ENCODE measurements at regions not wholly inside any gene's neighbourhood (a gene's known extent, or its start where the extent isn't known, plus 50 kb on each side); places are given as distances from the start of the nearest gene placed in this dataset.
"Not testable (repeated sequence)": the region's sequence is repeated elsewhere in the genome, so short reads cannot be mapped to it uniquely, and the experiment has no call there.

DNA sequence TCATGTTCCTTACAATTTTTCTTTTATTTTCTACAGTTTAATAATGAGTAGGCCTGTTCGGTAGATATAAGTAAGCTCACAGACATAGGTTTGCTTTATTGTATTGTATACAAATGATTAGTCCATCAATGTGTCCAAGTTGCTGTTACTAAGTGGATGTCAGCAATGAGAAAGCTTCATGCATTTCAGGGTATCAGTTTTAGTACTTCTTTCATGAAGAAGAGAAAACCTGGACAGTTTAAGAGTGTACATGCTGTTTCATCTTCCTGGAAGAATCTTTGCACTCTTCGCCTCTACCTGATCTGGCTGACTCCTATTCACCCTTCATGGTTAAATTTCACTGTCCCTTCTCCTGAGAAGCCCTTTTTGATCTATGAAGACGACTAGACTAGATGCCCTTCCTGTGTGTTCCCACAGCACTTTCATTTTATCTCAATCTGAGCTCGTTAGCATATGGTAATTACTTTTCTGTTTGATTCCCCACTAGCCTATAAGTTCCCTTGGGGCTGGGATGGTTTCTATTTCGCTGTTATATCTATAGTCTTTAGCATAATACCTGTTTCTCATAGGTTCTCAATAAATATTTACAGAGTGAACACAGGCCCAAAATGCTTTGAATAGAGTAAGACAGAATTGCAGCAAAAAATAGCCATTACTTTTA, 70.7 kb downstream of the CETN3 start:
- DNase-seq (ENCODE audit: low spot score) = no peak

DNA sequence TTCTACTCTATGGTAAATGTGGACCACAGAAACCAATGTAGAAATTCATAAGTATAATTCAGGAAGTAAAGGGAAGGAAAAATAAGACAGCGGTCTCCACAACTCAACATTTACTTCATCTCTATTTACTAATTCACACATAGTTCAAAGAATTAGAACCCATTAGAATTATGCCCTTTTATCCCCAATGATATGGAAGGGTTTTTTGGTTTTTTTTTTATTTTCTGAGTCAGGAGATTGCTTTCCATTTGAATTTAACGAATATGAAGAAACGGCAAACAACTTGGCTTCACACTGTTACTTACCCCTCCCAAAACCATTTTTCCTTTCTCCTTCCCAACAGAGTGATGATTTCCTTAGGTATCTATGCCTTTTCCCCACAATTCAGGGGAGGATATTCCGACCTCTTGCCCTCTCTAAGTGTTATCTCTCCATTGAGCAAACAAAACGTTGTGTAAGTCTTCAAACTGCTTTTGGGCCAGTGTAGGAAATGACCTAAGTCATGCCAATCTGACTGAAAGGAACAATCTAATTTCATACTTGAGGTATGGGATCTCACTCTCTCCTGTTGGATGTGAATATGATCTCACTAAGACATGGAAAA, 72.0 kb downstream of the CETN3 start:
- DNase-seq (ENCODE audit: low spot score) = no peak

DNA sequence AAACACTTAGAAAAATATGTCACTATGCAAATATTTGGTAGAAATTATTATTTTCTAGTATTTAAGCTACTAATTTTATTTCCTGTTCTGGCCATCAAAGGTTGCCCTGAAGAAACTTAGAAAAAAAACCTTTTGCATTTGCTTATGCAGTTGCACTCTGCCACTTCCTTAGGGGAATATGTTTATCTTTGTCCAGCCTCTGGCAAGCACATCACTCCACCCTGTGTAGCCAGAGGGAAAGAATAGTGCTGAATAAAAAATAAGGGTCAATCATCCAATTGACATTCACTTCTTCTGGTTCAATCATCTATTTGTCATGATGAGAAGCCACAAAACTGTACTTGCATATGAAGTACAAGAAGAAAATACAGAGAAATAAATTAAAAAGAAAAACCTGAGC, 72.8 kb downstream of the CETN3 start:
- no peak for DNase-seq (ENCODE audit: low spot score)

DNA sequence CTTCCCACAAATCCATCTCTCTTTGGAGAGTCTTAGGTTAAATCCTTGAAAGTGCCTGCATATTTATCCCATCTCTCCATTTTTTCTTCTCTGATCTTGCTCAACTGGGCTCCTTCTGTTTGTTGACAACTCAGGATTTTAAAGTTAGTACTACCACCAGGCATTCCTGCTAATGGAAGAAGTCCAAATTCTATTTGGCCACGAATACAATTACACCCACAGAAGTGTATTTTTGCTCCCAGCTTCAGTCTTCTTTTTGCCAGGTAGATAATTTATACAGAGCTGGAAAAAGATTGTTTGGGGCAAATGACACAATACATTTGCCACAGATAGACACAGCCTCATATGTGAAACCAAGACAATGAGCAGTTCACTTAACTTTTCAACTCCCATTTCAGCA, 74.8 kb downstream of the CETN3 start:
- no peak for DNase-seq (ENCODE audit: low spot score)

DNA sequence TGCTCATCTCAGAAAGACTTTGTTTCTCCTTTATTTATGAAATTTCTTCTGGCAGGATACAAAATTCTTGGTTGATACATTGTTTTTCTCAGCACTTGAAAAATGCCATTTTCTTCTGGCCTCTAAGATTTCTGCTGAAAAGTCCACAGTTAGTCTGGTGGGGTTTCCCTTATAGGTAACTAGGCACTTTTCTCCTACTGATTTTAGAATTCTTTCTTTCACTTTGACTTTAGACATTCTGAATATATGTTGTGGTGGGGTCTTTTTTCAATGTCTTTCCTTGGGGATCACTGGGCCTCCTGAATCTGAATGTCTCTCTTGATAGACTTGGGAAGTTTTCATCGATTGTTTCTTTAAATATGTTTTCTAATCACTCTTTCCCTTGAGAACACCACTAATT, 79.6 kb downstream of the CETN3 start:
- no peak for DNase-seq (ENCODE audit: low spot score)

DNA sequence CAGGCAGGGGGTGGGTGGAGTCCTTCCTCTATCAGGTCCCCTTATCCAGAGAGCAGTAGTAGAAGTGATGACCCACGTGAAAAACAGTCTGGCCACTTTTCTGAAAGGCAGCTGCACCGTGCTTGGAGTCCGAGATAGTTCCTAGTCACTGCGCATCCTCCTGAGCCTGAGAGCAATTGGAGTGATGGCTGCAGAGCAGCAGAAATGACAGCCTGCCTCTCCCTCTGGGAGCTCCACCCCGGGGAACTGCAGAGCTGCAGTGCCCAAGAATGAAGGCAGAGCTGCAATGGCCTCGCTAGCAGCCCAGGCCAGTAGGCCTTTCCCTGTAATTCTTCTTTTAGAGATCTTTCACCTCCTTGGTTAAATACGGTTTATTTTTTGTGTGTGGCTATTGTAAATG, 82.6 kb downstream of the CETN3 start:
- no peak for DNase-seq (ENCODE audit: low spot score)

DNA sequence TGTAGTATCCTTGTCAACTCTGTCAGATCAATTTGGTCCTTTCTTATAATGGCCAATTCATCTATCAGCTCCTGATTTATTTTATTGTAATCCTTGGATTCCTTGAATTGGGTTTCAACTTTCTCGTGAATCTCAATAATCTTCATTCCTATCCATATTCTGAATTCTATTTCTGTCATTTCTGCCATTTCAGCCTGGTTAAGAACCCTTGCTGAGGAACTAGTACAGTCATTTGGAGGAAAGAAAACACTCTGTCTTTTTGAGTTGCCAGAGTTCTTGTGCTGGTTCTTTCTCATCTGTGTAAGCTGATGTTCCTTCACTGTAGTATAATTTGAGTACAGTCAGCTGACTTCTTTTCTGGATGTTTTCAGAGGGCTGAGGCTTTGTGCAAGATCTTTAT, 84.5 kb downstream of the CETN3 start:
- DNase-seq (ENCODE audit: low spot score) = no peak

DNA sequence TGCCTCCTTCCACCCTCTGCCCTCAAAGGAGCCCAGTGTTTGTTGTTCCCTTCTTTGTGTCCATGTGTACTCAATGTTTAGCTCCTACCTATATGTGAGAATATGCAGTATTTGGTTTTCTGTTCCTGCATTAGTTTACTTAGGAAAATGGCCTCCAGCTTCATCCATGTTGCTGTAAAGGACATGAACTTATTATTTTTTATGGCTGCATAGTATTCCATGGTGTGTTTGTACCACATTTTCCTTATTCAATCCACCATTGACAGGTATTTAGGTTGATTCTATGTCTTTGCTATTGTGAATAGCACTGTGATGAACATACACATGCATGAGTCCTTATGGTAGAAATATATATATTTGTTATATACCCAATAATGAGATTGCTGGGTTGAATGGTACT, 89.2 kb downstream of the CETN3 start:
- not testable (repeated sequence) for DNase-seq (ENCODE audit: low spot score)

DNA sequence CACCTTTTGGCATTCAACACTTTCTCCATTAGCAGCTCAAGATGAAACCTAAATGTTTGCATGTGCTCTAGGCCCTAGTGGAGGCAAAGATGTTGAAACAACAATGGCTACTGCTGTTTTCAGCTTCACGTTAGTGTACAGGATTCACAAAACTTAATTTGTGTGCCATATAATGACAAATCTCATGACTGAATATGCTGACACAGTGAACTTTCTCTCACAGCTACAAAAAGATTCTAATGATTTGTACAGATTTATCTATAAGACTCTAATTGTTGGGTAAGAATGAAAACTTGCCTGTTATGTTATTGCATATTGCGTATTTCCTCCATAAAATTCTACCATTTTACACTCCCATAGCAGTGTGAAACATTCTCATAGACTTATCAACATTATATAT, 97.5 kb downstream of the CETN3 start:
- DNase-seq (ENCODE audit: low spot score) = no peak

DNA sequence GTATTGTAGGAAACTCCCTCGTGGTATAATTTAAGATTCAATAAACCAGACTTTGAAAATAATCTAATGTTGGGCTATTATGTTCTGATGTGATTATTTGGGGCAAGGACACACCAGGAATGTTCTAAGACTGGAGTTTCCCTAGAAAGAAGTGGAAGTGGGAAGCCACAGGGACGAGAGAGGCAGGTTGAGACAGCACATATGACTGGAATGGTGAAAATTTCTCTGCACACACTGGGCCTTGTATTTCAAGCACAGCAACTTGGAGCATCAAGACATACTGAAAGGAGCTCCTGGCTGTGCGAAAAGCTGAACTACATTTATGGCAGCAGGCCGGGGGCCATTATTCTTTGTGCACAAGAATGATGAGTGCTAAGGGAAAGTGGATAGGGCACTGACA, 98.2 kb downstream of the CETN3 start:
- no peak for DNase-seq (ENCODE audit: low spot score)

DNA sequence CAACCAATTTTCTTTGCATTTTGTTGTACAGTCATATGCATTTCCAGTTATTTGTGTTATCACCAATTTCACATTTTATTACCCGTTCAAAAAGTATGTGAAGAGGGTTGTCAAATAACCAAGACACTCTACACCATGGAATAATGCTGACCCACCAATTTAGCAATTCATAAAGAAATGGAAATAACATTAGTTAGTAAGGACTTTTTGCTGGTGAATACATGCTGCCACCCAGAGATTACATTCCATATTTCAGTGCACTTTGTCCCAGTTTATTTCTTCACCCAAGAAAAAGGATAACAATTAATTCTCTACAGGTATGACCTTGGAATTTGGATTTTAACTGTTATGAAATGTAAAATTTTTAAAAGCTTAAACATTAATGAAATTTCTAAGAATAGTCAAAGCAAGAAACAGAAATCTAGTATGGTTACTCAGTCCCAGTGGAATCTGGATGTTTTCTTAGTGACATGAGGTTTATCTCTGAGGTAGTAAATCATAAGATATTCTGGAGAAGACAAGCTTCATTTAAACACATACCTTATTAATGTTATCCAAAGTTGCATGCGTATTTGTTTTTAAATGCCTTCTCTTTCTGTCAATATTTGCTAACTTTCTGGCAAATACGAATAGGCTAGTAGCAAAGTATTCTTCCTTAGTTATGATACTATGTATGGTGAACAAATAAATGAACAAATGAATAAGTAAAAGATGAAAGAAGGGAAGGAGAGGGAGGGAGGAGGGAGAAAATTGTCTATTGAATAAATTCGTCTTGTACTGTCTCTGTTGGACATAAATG, 100.6 kb downstream of the CETN3 start:
- DNase-seq (ENCODE audit: low spot score) = no peak

DNA sequence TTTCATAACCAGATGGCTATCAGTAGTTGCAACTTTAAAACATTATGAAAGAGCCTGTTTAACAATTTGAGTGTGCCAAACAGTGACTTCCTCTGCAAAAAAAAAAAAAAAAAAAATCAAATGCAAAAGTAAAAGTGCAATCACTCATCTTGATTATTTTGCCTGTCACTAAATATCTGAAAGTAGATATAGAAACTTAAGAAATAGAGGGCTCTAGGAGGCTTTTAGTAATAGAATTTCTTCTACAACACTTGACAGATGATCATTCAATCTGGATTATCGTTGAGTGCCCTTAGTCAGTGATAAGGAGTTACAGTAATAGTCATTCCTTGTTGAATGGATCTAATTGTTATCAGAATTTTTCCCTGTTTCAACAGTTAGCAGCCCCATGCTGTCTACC, 101.8 kb downstream of the CETN3 start:
- DNase-seq (ENCODE audit: low spot score) = no peak

DNA sequence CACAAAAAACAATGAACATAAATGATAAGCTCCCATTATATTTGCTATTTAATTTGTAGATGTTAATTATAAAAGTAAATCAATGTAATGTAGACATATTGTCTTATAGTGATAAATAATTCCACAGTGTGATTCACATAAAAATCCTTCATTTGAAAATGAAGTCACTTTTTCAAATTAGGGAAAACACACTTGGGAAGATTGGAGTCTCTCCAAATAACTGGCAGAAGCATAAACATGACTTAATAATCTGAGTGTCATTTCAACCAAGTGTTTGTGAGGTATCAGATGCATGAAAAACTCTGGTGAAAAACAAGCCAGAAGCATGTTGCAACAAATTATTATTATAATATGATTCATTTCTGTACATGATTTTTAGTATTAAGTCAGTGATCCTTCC, 102.2 kb downstream of the CETN3 start:
- DNase-seq (ENCODE audit: low spot score) = no peak

DNA sequence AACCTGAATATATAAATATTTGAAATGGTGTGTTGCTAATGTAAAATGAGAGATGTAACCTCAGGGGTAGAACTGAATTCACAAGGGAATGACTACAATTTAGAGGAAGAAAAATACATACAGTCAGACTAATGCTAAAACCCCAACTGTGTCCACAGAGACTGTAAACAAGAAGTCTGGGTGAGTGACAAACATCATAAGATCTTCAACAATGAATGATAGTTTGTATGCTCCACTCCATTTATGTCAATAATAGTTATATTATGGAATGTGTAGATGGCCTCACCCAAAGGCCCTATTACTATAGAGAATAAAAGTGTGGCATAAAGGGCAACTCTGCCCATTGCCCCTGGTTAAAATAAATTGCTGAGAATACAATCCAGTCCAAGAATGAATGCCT, 102.9 kb downstream of the CETN3 start:
- no peak for DNase-seq (ENCODE audit: low spot score)

DNA sequence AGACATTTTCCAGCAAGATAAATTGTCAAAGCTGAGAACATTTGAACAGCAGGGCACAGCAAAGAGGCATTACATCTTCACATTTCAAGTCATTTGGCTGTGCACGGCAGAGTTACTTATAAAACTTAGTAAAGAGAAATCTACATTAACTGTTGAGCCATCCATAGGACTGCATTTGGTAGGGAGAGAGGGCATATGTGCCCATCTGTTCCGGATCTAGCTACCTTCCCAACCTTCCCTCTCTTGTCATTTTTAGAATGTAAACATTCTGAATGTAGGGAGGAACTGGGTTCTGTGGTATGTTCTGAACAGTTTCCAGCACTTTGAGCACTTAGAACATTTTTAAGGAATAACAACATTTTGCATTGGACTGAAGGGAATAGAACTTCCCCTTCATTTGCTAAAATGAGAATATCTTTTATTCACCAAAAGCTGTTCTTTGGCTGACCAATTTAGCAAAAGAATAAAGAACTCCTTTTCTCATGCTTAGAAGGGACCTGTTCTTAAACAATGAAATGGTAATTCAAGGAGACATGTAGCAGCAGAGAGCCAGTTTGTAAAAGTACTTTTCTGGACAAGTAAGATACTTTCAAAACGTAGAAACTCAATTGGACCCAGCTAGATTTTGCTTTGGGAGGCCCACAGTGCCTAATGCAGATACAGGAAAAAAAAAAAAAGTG, 104.4 kb downstream of the CETN3 start:
- no peak for DNase-seq (ENCODE audit: low spot score)

DNA sequence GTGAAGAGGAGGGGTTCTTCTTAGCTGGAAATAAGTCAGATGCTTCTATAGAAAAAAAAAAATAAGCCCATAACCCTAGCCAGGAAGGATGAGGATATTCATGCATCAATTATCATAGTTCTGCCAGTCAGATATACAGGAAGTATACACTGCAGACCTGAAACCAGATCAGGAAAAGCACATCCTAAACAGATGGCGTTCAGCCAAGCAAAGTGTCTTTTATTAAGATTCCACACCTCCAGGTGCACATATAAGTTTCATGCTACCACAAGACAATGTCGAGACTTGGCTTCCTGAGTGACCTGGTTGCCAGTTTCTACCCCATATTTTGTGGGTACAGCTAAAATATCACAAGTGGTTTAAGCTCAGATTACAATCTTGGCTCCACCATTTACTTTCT, 108.3 kb downstream of the CETN3 start:
- no peak for DNase-seq (ENCODE audit: low spot score)

DNA sequence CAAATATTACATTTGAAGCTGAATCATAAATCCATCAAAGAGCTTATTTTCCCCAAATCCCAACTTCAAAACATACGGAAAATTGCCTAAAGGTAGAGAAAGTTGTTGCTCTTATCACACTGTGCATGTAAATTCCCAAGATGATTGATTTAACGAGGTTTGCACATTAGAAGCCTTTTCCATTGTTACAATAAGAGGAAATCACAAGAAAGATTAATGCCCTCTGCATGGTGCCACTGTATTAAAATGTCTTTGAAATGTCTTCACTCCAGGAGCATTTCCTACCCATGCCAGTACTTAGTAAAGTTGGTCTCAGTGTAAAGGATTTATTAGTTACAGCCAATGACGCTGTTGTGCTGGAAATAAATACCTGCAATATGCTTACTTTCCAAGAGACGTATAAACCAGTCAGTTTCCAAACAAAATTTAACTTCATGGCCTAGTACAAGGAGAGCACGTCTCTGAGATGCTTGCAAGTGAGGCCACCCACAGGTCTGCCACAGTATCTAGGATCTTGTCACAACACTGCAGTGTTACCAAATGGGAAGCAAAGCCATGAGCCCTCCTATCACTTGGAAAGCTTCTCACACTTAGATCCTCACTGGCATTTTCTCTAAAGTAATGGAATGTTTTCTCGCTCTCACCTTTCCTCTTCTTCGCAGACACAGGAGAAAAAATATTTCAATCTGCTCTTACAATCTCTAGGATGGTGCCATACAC, 112.4 kb downstream of the CETN3 start:
- DNase-seq (ENCODE audit: low spot score) = no peak

DNA sequence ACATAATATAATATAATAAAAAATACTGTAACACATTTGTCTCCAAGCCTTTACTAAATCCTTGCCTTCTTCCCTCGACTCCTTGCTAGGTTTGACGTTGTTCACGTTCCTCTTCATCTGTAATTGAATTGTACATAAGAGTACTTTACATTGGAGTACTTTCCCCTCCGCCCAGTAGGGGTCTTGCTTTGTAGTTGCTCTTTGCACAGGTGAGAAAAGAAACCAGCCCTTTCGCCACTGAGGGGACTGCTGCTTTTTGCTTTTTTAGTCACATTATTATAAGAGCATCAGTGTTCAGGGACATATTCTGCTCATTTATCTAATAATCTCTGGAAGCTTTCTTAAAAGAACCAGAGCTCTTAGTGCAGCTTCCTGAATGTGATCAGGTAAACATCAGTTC, 115.0 kb downstream of the CETN3 start:
- no peak for DNase-seq (ENCODE audit: low spot score)

DNA sequence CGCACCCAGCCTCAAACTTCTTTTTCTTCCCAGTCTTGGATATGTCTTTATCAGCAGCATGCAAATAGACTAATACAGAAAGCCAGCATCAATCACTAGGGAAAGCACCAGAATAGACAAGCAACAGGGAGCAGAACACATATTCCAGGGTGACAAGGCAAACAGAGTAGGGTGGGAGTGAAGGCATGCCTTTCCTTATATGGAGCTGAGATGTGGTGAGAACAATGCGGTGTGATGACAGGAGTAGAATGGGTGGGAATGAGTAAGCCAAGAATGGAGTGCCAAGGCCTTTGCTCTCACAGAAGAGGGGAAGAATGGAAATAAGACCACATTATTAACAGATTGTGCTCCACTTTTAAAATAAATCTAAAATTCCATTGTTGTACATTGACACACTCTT, 115.6 kb downstream of the CETN3 start:
- no peak for DNase-seq (ENCODE audit: low spot score)

DNA sequence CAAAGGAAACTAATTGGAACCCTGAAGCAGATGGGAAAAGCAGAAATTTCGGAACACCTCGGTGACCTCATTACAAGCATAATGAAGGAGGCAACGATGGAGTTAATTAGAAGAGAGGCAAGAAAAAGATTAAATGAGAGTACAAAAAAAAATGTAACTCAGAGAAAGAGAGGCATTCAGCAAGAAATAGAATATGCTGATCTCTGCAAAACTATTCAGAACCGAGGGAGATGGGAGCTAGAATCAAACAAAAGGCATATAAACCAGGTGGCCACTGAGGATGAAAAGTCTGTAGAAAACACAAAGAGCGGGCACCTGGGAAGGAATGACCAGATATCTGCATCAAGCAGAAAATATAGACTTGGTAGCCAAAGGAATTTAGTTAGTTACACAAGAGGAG, 118.9 kb downstream of the CETN3 start:
- no peak for DNase-seq (ENCODE audit: low spot score)

DNA sequence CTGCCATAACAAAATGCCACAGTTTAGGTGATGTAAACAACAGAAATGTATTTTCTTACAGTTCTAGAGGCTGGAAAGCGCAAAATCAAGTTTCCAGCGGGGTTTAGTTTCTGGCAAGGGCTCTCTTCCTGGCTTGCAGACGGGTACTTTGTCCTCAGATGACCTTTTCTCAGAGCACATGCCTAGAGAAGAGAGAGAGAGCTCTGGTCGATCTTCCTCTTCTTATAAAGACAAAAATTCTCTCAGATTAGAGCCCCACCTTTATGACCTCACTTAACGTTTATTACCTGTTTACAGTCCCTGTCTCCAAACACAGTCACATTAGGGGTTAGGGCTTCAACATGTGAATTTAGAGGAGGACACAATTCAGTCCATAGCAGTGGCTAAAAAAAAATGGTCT, 119.7 kb downstream of the CETN3 start:
- no peak for DNase-seq (ENCODE audit: low spot score)

DNA sequence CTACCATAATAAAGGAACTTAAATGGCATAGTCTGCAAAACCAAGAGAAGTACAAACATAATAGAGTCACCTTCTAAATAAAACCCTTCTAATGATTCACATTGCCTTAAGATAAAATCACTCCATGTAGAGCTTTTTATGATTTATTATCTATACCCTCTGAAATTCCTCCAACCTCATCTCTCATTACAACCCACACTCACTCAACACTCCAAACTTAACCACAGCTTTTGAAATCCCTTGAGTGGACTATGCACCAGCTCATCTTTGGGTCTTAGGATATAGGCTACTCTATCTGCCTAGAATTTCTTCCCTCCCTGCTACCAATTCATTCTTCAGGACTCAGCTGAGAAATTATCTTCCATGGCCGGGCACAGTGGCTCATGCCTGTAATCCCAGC, 122.5 kb downstream of the CETN3 start:
- DNase-seq (ENCODE audit: low spot score) = no peak
